Astrocyte of the cerebellum (primary cell): ENCODE measurements at regions not wholly inside any gene's neighbourhood (a gene's known extent, or its start where the extent isn't known, plus 50 kb on each side); places are given as distances from the start of the nearest gene placed in this dataset.

Source experiments
- DNase-seq: peaks from one replicate; pipeline ENCODE4 v3.0.0-alpha.2; 2011; ENCODE audit warnings: low read depth
- H3K4me3 ChIP-seq: 2 replicates; pipeline ENCODE4 v1.5.1; 2011; ENCODE audit warnings: mild to moderate bottlenecking, low read depth, low read length, moderate library complexity
- in situ Hi-C: cut with HindIII; loops from 2 replicates; pipeline ENCODE4 v1.10.0; 2017; ENCODE audit warnings: low sequenced_read_pairs
- TF ChIP-seq, protein P1 (sequence below): IDR thresholded peaks from 2 replicates; pipeline ENCODE4 v1.5.1; 2012; ENCODE audit warnings: low read length, low read depth, moderate library complexity, mild to moderate bottlenecking; ENCODE audit errors: missing control alignments

DNA sequence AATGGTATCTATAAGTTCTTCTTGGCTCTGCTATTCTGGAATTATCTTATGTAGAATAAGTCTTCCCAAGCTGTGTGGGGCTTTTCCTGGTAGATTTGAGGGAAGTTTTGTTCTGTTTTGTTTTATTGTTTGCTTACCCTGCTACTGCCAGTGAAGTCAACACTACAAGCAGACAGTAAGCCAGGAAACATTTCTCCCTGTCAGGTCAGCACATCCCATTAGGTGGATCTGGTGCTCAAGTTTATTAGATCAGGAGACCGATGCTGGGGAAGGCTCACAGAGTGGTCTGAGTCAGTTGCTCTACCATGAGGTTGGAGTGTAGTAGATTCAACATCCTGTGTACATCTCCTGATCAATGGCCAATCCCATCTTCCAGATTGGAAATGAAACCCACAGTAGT lies 79.1 kb downstream of the ADRB2 start:
- in situ Hi-C loops = loop anchor here (5.0 kb wide), 1 partner anchor 53 kb away; no protein-coding TSS in a partner anchor
- H3K4me3 ChIP-seq = no peak overlapping the region
- TF ChIP-seq, protein P1, sequence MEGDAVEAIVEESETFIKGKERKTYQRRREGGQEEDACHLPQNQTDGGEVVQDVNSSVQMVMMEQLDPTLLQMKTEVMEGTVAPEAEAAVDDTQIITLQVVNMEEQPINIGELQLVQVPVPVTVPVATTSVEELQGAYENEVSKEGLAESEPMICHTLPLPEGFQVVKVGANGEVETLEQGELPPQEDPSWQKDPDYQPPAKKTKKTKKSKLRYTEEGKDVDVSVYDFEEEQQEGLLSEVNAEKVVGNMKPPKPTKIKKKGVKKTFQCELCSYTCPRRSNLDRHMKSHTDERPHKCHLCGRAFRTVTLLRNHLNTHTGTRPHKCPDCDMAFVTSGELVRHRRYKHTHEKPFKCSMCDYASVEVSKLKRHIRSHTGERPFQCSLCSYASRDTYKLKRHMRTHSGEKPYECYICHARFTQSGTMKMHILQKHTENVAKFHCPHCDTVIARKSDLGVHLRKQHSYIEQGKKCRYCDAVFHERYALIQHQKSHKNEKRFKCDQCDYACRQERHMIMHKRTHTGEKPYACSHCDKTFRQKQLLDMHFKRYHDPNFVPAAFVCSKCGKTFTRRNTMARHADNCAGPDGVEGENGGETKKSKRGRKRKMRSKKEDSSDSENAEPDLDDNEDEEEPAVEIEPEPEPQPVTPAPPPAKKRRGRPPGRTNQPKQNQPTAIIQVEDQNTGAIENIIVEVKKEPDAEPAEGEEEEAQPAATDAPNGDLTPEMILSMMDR = no peak
- no peak for DNase-seq

DNA sequence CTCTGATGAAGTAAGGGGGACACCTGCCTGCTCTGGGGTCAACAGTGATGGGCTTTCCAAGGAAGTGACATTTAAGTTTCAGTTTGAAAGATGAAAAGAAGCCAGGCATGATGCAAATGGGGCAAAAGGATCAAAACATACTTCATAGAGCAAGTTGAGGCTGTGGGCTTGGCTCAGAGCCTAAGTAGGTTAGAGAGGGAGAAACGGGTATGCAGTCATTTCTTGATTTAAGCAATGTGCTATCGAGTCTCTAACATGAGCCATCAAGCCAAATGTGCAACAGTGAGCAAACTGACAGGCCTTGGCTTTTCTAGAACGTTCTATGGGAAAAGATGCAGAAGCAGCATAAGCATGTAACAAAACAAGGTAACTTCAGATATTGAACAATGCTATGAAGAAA lies 80.6 kb downstream of the ADRB2 start:
- TF ChIP-seq, protein P1 = no peak
- DNase-seq = no peak
- no peak overlapping the region for H3K4me3 ChIP-seq
- in situ Hi-C loops = loop anchor here (5.0 kb wide), 1 partner anchor 55 kb away; no protein-coding TSS in a partner anchor

DNA sequence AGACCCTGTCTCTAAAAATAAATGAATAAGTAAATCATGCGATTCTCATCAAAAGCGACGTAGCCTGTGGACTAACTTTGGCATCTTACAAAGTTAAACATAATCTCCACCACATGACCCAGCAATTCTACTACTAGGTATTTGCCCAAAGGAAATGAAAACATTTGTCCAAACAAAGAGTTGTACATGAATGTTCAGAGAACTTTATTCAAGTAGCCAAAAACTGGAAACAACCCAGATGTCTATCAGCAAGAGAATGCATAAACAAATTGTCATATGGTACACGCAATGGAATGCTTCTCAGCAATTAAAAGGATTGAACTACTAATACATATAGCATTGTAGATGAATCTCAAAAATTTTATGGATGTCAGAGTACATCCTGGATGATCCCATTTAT lies 82.6 kb downstream of the ADRB2 start:
- DNase-seq = no peak
- TF ChIP-seq, protein P1 = no peak
- H3K4me3 ChIP-seq = no peak overlapping the region
- in situ Hi-C loops = loop anchor here (5.0 kb wide), 1 partner anchor 57 kb away; no protein-coding TSS in a partner anchor

DNA sequence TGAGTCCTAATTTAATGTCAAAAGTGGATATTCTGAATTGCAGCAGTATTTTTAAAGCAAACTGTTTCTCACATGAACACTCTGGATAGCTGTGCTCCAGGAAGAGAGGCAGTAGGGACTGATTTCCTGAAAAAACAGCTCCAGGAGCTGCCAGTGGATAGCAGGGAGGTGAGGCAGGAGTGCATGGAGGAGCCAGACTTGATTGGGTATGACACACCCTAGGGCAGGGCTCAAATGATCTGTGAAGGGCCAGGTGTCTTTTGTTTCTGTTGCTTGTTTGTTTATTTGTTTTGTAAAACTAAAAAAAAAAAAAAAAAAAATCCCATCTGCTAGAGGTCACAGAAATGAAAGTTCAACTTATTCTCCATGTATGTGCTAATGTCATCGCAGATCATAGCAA lies 83.4 kb downstream of the ADRB2 start:
- in situ Hi-C loops = loop anchor here (5.0 kb wide), 2 partner anchors 57 to 88 kb away; no protein-coding TSS in a partner anchor
- no peak for DNase-seq
- H3K4me3 ChIP-seq = no peak overlapping the region
- TF ChIP-seq, protein P1 = no peak

DNA sequence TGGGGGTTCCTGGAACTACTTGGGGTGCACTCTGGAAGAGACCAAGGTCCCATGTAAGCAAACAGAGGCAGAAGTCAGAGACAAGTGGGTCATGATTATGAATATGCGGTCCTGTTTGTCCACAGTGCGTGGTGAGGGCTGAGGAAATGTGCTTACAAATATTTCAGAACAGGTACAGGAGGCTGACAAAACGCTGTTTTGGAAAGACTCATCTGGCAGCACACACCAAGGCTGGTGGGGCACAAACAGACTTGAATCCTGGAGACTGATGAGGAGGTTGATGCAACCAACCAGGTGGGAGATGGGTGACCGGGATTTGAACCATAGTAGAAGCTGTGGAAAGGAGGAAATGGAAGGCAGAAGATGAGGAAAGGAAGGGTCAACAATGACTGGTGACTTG lies 83.8 kb downstream of the ADRB2 start:
- no peak for DNase-seq
- TF ChIP-seq, protein P1 = no peak
- H3K4me3 ChIP-seq = no peak overlapping the region
- in situ Hi-C loops = loop anchor here (5.0 kb wide), 1 partner anchor 87 kb away; no protein-coding TSS in a partner anchor

DNA sequence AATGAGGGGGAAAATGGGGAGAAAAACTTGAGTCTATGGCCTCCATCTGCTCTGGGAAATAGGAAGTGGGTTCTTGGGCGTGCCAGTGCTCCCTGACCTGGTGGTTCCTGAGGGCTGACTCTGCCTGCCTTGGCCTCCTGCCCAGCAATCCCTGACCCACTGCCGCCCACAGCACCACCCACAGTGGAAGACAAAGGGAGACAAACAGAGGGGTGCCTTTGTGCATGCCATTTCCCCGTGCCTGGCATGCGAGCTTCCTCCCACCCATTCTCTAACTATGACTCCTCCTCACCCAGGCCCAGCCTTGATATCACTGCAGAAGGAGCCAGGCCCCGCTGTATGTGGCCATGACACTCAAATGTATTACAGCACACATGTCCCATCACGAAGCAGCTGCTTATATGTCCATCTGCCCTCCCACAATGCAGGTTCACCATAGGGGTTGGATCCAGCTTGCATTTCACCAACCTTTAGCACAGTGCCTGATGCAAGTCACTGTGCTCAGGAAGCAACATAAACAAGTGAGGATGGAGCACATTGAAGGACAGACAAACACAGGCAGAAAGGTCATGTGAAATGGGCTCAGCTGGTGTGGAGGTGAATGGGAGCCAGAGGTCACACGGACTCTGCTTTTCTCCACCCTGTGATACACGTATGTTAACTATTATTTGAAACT lies 84.4 kb downstream of the ADRB2 start:
- in situ Hi-C loops = loop anchor here (5.0 kb wide), 1 partner anchor 86 kb away; no protein-coding TSS in a partner anchor
- H3K4me3 ChIP-seq = no peak overlapping the region
- DNase-seq = no peak
- TF ChIP-seq, protein P1 = no peak
